HG03378 (cell line): ENCODE measurements at regions not wholly inside any gene's neighbourhood (a gene's known extent, or its start where the extent isn't known, plus 50 kb on each side); places are given as distances from the start of the nearest gene placed in this dataset.
"Not testable (repeated sequence)": the region's sequence is repeated elsewhere in the genome, so short reads cannot be mapped to it uniquely, and the experiment has no call there.

Source experiments
- ATAC-seq: cut with Tn5 transposase; IDR thresholded peaks from one replicate; pipeline ENCODE4 v1.9.1; 2021; ENCODE audit warnings: mild to moderate bottlenecking, moderate library complexity; ENCODE audit not compliant: unreplicated experiment

- no peak for ATAC-seq
Measured at GRCh38 chr3:106488331-106488730, 619.5 kb upstream of the CBLB start.

- ATAC-seq, result no peak
Measured at GRCh38 chr3:106491796-106492195, 623.0 kb upstream of the CBLB start.

GRCh38 chr3:106508331-106508893, 639.6 kb upstream of the CBLB start:
- ATAC-seq, result no peak

- ATAC-seq, result no peak
Measured at GRCh38 chr3:106510206-106510605, 641.4 kb upstream of the CBLB start.

- ATAC-seq, result no peak
Measured at GRCh38 chr3:106512846-106513245, 644.0 kb upstream of the CBLB start.

GRCh38 chr3:106514431-106514830, 645.6 kb upstream of the CBLB start:
- no peak for ATAC-seq

- no peak for ATAC-seq
Measured at GRCh38 chr3:106518516-106518915, 649.7 kb upstream of the CBLB start.

- no peak for ATAC-seq
Measured at GRCh38 chr3:106522397-106522796, 653.6 kb upstream of the CBLB start.

GRCh38 chr3:106528932-106529331, 660.1 kb upstream of the CBLB start:
- no peak for ATAC-seq

GRCh38 chr3:106529738-106530137, 660.9 kb upstream of the CBLB start:
- ATAC-seq, result no peak

GRCh38 chr3:106530367-106530766, 661.6 kb upstream of the CBLB start:
- ATAC-seq, result no peak

- ATAC-seq, result not testable (repeated sequence)
Measured at GRCh38 chr3:106531771-106532329, 663.0 kb upstream of the CBLB start.

GRCh38 chr3:106533093-106533787, 664.4 kb upstream of the CBLB start:
- ATAC-seq, result no peak

- ATAC-seq, result no peak
Measured at GRCh38 chr3:106533788-106534160, 665.0 kb upstream of the CBLB start.

GRCh38 chr3:106534206-106534605, 665.4 kb upstream of the CBLB start:
- ATAC-seq, result no peak

GRCh38 chr3:106540743-106541142, 671.9 kb upstream of the CBLB start:
- no peak for ATAC-seq

- peak; percentile 75 for ATAC-seq
Measured at GRCh38 chr3:106542101-106542769, 673.4 kb upstream of the CBLB start.

- no peak for ATAC-seq
Measured at GRCh38 chr3:106552351-106553043, 683.7 kb upstream of the CBLB start.

GRCh38 chr3:106560451-106560966, 691.7 kb upstream of the CBLB start:
- no peak for ATAC-seq

GRCh38 chr3:106566277-106566676, 697.5 kb upstream of the CBLB start:
- ATAC-seq, result peak; percentile 98

GRCh38 chr3:106570426-106570825, 701.6 kb upstream of the CBLB start:
- no peak for ATAC-seq
